ENCODE measurements at regions not wholly inside any gene's neighbourhood (a gene's known extent, or its start where the extent isn't known, plus 50 kb on each side); places are given as distances from the start of the nearest gene placed in this dataset.
A peak's percentile ranks its signal among the peaks of the same experiment; 100 is the strongest.

DNA sequence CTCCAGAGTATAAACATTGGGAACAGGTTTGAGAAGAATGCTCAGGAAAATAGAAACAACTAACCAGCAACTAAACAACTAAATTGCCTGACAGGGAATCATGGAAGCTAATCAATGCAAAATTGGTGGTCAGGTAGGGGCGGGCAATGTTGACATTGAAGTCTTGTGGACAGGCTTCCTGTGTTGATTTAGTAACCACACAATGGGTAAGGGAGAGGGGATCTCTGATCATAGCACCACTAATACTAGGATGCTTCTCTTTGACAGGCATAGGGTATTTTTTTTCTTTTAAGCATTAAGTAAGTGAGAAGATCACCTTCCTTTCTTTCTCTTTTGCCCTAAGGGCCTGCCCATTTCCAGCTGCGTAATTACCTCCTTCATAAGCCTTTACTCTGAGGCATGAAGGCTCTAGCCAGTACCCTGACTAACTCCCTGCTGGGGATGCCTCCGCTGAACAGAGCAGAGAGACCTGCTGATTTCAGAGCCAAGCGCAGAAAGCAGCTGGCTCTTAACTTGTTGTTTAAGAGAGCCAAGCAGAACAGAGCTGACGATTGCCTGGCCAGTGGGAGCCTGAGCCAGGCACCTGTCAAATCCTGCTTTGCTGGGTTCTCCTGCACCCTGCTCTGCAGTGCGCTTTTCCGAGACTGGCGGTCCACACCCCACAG is 118.7 kb downstream of the BMP2 start:
- no peak for DNase-seq

DNA sequence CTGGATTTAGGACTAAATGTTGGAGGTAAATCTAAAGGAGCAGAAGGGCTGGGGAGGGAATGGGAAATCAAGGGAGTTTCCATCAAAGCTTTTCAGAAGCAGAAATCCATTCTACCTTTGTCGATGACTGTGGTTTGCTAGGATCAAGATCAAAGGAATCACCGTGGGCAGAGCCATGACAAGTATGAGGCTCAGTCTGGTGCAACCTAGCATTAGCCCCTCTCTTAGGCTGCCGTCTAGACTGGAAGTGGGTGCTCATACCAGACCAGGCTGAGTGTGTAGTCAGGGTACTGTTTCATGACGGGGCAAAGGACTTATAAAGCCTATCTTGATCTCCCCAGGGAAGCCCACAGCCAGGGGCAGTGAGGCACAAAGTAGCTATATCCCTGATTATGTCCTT is 120.5 kb downstream of the BMP2 start:
- no peak for DNase-seq

- no peak for DNase-seq
These were observed 121.4 kb downstream of the BMP2 start for GRCh38 chr20:6888736-6889395.

- DNase-seq = no peak
These were observed 125.2 kb downstream of the BMP2 start for GRCh38 chr20:6892724-6893123.

DNA sequence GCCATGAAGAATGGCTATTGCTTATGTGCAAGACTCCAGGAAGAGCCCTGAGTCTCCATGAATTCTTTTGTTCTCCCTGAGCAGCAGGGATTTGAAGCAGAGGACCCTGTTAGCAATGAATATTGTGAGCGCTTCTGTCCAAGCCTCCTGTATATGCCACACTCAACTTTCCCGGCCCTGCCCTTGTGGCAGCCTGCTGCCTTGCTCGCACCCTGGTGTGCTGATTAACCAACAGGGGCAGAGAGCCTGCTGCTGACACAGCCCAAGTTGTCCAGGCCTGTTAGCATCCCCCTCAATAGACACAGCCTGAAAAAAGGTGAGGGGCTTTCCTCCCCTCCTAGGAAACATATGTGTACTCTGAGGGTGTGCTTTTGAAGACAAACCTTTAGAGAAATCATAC is 131.4 kb downstream of the BMP2 start:
- no peak for DNase-seq

DNA sequence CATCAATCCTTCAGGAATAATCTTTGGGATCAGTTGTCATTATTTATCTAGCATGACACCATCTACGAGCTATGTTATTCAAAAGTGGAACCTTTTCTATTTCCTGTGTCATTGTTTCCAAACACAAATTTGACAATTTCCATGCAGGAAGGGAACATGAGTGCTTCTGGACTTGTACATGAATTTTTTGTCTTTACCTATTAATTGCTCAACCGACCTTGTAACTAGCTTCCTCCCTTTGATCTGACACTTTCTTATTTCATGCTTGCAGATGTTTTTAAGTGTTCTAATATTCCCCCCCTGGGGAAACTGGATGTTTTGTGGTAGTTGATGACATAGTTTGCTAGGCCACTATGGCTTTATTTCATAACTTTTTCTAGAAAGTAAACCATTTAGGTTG is 139.4 kb downstream of the BMP2 start:
- no peak for DNase-seq

DNA sequence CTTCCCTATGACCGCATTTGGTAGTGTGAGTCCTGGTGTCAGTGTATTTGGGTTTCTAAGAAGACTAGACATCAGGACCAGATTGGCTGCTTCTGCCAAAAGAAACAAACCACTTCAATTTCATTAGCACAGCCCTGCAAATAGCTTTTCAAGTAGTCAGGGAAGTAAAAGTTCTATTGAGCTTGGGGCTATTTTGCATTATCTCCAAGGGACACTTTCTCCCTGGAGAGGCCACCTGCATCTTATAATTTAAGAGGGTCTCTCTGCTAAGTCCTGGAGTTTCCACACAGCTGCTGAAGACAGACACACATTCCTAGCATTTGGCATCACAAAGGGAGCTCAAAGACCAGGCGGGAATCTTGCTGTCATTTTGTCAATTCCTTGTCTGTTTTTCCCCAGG is 141.2 kb downstream of the BMP2 start:
- DNase-seq = no peak

DNA sequence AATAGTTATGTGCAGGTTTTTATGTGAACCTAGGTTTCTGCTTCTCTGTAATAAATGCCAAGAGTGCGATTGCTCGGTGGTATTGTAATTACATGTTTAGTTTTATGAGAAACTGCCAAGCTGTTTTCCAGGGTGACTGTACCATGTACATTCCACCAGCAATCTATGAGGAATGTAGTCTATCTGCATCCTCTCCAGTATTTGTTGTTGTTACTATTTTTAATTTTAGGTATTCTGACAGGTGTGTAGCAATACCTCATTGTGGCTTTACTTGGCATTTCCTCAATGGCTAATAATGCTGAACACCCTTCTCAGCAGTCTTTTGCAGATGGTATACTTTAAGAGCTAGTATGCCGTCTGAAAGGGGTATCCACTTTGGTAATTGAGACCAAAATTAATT is 142.1 kb downstream of the BMP2 start:
- DNase-seq = no peak

DNA sequence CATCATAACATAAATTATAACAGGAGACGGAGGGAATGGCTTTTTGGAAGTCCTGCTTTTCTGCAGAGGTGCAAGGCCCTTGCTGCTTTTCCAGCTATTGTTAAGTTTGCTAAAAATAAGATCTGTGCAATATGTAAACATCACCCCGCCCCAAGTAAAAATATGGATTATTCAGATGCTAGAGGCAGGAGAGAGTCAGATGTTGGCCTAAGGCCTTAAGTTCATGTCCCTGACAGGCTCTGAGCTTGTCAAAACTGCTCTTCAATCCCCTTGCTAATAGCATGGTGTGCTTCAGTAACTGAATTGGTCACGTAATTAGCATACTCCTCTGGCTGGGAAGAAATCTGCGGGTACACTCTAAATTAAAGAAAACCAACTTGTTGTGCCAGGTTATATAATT is 147.5 kb downstream of the BMP2 start:
- no peak for DNase-seq

DNA sequence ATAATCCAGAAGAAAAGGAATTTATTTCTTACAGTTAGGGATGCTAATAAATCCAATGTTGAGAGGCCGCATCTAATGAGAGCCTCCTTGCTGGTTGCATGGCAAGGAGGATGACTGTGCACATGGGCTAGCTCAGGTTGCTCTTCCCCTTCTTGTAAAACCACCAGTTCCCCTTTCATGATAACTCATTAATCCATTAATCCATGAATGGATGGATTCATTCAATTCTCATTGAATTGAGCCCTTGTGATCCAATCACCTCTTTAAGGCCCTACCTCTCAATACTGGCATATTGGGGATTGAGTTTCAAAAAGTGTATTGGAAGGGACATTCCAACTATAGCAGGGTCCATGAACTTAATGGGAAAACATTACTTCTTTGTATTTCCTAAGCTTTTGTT is 149.5 kb downstream of the BMP2 start:
- DNase-seq = no peak

- DNase-seq = peak; percentile 47
These were observed 152.4 kb downstream of the BMP2 start for GRCh38 chr20:6919792-6920468.

- no peak for DNase-seq
These were observed 153.6 kb downstream of the BMP2 start for GRCh38 chr20:6920991-6921613.

DNA sequence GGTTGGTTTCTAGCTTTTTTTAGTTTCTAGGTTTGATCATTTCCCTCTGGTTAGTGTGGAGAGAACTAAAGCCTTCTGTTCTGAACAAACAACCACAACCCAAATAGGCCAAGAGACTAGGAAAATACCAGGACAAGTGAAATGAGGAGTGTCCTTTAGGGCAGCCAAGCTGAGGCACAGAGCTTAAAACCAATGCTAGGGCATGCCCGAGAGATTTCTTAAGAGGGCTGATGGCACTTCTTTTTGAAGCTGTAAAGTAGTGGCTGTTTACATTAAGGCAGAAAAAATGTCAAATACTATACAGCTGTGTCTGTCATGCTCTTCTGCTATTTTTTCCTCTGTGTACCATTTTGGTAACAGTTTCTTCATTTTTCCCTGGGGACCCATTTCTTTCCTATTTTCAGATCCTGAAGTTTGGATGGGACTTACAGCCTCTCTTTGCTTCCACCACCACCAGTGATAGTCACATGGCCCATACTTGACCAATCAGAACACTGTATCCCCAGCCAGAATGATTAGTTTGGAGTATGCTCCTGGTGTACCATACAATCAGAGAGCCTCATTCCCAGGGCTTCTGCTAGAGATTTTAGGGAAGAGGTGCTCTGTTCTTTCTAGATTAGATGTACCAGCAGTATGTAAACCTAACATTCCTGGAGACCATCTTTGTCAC is 154.4 kb downstream of the BMP2 start:
- DNase-seq = no peak

DNA sequence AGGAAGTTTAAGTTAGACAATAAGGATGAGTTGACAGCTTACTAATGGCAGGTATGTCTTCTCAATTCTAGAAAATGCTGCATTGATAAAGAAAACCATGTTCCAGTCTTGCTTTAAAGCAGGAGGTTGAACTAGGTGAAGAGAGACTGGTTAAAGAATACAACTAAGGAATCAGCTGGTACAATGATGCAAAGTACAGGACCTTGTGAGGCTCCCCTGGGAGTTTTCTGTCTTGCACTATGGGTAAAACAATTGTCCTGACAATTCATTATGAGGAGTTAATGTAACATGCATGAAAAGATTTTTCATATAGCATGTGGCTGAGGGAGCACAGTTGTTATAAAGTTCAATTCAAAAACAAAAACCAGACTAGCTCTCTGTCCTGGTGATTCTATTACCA is 157.2 kb downstream of the BMP2 start:
- DNase-seq = no peak

DNA sequence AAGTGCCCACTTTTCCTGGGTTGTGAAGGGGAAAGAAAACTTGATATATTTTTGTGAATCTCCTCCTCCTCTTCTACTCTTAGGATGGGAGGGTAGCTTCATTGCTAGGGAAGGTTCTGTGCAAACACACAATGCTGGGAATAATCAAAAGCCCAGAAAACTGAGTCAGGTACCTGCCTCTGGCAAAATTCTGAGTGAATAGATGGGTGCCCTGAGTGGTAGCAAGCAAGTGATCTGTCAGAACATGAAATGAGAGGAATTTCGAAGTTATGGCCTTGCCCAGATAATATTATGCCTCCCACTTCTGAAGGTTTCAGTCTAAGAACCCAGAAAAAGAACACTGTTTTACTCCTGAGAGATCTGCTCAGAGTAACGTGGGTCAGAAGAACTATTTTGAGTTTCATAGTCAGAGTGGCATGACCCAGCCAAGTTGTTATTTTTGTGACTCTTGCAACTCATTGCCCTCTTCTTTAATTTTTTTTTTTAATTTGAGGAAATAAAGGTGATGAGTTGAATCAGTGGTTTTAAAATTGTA is 158.3 kb downstream of the BMP2 start:
- no peak for DNase-seq

GRCh38 chr20:6940048-6940447 is 172.6 kb downstream of the BMP2 start:
- no peak for DNase-seq

DNA sequence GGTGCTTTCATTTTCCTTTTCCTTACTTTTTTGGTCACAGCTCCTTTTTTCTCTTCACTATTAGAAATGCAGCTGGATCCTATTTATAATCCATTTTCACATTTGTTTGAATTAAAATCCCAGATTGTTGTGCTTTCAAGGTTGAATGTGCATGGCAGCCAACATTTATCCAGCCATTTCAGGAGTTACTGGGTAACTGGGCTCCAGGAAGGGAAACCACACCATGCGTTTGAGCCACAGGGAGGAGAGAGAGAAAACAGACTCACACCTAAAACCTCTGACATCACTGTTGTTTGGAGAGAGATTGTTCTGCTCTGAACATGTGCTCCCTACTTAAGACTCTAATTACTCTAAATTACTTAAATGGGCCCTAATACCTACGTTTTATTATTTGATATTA is 173.4 kb downstream of the BMP2 start:
- DNase-seq = no peak

DNA sequence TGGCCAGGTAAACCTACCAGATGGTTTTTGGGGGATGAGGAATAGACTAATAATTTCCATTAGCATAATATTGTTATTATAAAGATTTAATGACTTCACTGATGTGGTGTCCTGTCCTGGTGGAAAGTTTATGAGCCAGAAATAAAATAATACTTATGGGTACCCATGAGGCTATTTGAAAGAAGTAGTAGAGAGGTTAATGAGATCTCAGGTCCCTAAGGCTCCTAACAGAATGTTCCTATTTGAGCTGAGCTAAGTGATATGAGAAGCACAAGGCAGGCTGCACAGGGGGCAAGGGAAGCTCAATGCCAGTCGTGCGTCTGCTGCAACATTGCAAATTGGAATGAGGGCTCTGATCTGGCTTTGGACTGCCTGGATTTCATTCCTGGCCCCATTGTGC is 174.1 kb downstream of the BMP2 start:
- DNase-seq = no peak

DNA sequence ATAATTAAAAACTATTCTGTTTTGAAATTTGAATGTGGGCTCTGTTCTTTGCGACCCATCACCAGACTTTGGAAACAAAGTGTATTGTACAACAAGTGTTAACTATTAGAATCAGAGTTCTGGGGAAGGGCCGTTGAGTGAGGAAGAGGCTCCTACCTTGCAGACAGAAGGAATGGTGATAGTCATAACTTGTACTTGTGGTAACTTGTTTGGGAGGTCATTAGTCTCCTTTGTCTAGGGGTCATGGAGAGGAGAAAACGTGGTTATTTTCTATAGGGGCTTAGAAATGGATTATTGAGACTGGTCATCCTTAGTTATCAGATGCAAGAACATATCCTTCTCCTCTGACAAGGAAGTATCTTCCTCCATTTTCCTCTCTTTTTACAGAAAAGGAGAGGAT is 174.8 kb downstream of the BMP2 start:
- DNase-seq = no peak

GRCh38 chr20:6944292-6944691 is 176.8 kb downstream of the BMP2 start:
- no peak for DNase-seq

DNA sequence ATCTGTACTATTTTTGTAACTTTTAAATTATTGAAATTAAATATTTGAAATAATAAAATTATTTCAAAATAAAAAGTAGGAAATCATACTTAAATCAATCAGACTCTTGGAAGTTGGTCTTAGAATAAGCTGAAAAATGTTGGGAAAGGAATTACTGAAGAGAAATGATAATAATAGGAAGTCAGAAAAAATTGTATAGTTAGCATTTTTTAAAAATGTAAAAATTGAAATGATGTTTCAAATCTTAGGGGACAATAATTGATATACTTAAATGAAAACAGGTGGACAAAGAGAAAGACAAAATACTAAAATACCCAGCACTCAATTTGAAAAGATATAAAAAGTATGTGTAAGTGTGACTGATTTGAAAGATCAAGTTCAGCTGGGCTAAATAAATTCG is 186.1 kb downstream of the BMP2 start:
- no peak for DNase-seq

- DNase-seq = no peak
These were observed 186.7 kb downstream of the BMP2 start for GRCh38 chr20:6954219-6954618.

- DNase-seq = no peak
These were observed 188.6 kb downstream of the BMP2 start for GRCh38 chr20:6956056-6956455.
